Tibial nerve (tissue), 4 donors: ENCODE measurements at regions not wholly inside any gene's neighbourhood (a gene's known extent, or its start where the extent isn't known, plus 50 kb on each side); places are given as distances from the start of the nearest gene placed in this dataset.

Experiments
- CTCF ChIP-seq, 5 experiments: fragments of 200-600 bp in 3 of 5; fragments of 450-650 bp in 2 of 5; sonication (generic) in 3 of 5; IDR thresholded peaks; one replicate each; pipeline ENCODE4 v1.5.1; 2016 to 2019; ENCODE audit warnings: antibody characterized with exemption in 5 of 5, mild to moderate bottlenecking in 3 of 5, moderate library complexity in 2 of 5
- EP300 ChIP-seq, 2 donors: sonication (generic); formaldehyde crosslinking; IDR thresholded peaks; one replicate each; pipeline ENCODE4 v1.6.1; 2017; ENCODE audit warnings: antibody characterized with exemption in 2 of 2, mild to moderate bottlenecking in 1 of 2

GRCh38 chr3:40631341-40631995 is 106.7 kb downstream of the ZNF621 start:
- TF ChIP-seq CTCF (IDR thresholded peaks at IDR 0.05) (no peak), EP300 (IDR thresholded peaks at IDR 0.05) (no peak)
